HCT116 (cell line): ENCODE measurements at regions not wholly inside any gene's neighbourhood (a gene's known extent, or its start where the extent isn't known, plus 50 kb on each side); places are given as distances from the start of the nearest gene placed in this dataset.

Experiments
- ATAC-seq: fragments of 200-7000 bp; cut with Tn5 transposase; 2 replicates; pipeline ENCODE4 v1.9.1; 2020; ENCODE audit warnings: mild to moderate bottlenecking, moderate library complexity
- BruUV-seq: library from RNA; stranded (reverse); fragments of 400-500 nt; replicated peaks from 2 replicates; lab custom pipeline; 2021; lab: Mats Ljungman, UMichigan
- CTCF ChIA-PET: fragments of 300-600 bp; sonication (Branson Sonifier 250); formaldehyde crosslinking; loops from one replicate; lab custom pipeline; 2021; ENCODE audit warnings: antibody characterized with exemption; lab: Charles Lee
- POLR2A ChIA-PET: fragments of 300-600, 350-600 bp; sonication (Branson Sonifier 250); formaldehyde crosslinking; loops from one replicate; lab custom pipeline; 2021; ENCODE audit warnings: antibody characterized with exemption; lab: Charles Lee
- RAD21 ChIA-PET, 2 experiments: fragments of 300-600 bp; sonication (Branson Sonifier 250); formaldehyde crosslinking; loops; one replicate each; lab custom pipeline; 2023; ENCODE audit warnings: low total read pairs in 2 of 2; ENCODE audit not compliant: uncharacterized antibody in 2 of 2, unreplicated experiment in 2 of 2, low non-redundant PET in 1 of 2; lab: Charles Lee
- DNase-seq: peaks from one replicate; pipeline ENCODE4 v3.0.0-alpha.2; 2010; ENCODE audit warnings: low read depth, low spot score
- H2AFZ ChIP-seq: fragments of 200-600 bp; shearing (Covaris generic), sonication (generic); 2 replicates; pipeline ENCODE4 v1.6.1; 2017; ENCODE audit warnings: low read depth, mixed run types, mixed read lengths, antibody characterized with exemption, low read length; ENCODE audit not compliant: poor library complexity, severe bottlenecking
- H3K27ac ChIP-seq: 2 replicates; pipeline ENCODE4 v1.5.1; 2012; ENCODE audit warnings: low read depth, low read length
- H3K27me3 ChIP-seq: fragments of 200-600 bp; sonication (generic); 2 replicates; pipeline ENCODE4 v1.6.1; 2016; ENCODE audit warnings: mixed run types, low read length, mixed read lengths; ENCODE audit not compliant: insufficient read depth
- H3K36me3 ChIP-seq, 2 experiments: fragments of 200-500 bp in 1 of 2; fragments of 200-600 bp in 1 of 2; sonication (Bioruptor generic) in 1 of 2; sonication (generic) in 1 of 2; 2 replicates each; pipeline versions ENCODE4 v1.5.1 to v1.6.1; 2014 to 2016; ENCODE audit warnings: low read length in 2 of 2, inconsistent platforms in 1 of 2, mixed read lengths in 1 of 2, mixed run types in 1 of 2; ENCODE audit not compliant: insufficient read depth in 2 of 2, control insufficient read depth in 1 of 2
- H3K4me1 ChIP-seq, 2 experiments: fragments of 200-600 bp in 1 of 2; sonication (generic) in 1 of 2; 2 replicates each; pipeline versions ENCODE4 v1.5.1 to v1.6.1; 2012 to 2017; ENCODE audit warnings: low read length in 2 of 2, inconsistent platforms in 1 of 2, mild to moderate bottlenecking in 1 of 2, mixed read lengths in 1 of 2, mixed run types in 1 of 2, moderate library complexity in 1 of 2; ENCODE audit not compliant: insufficient read depth in 2 of 2, control insufficient read depth in 1 of 2
- H3K4me2 ChIP-seq: fragments of 200-600 bp; sonication (generic); 2 replicates; pipeline ENCODE4 v1.6.1; 2017; ENCODE audit warnings: mixed run types, low read length, mixed read lengths
- H3K4me3 ChIP-seq, 2 experiments: fragments of 200-600 bp in 1 of 2; sonication (generic) in 1 of 2; replicated peaks in 1 of 2; 2 replicates each; pipeline ENCODE4 v1.5.1; 2011 to 2016; ENCODE audit warnings: low read length in 2 of 2, control low read depth in 1 of 2, low read depth in 1 of 2, mild to moderate bottlenecking in 1 of 2, mixed read lengths in 1 of 2, mixed run types in 1 of 2
- H3K79me2 ChIP-seq: fragments of 200-600 bp; sonication (generic); 2 replicates; pipeline ENCODE4 v1.6.1; 2017; ENCODE audit warnings: mild to moderate bottlenecking, mixed run types, low read length, moderate library complexity, mixed read lengths; ENCODE audit not compliant: insufficient read depth
- H3K9ac ChIP-seq: fragments of 200-600 bp; sonication (generic); 2 replicates; pipeline ENCODE4 v1.6.1; 2016; ENCODE audit warnings: low read length, mixed read lengths
- H3K9me2 ChIP-seq: fragments of 200-600 bp; sonication (generic), shearing (Covaris generic); 2 replicates; pipeline ENCODE4 v1.6.1; 2017; ENCODE audit warnings: mixed run types, mild to moderate bottlenecking, moderate library complexity; ENCODE audit not compliant: insufficient read depth
- H3K9me3 ChIP-seq, 2 experiments: fragments of 200-500 bp in 1 of 2; fragments of 200-600 bp in 1 of 2; sonication (Bioruptor generic) in 1 of 2; sonication (generic) in 1 of 2; 2 replicates each; pipeline ENCODE4 v1.6.1; 2014 to 2017; ENCODE audit warnings: low read length in 2 of 2, mixed read lengths in 2 of 2, inconsistent platforms in 1 of 2, low read depth in 1 of 2, mild to moderate bottlenecking in 1 of 2, mixed run types in 1 of 2, moderate library complexity in 1 of 2; ENCODE audit not compliant: control insufficient read depth in 1 of 2, insufficient read depth in 1 of 2
- H4K20me1 ChIP-seq: fragments of 200-600 bp; sonication (generic), shearing (Covaris generic); 2 replicates; pipeline ENCODE4 v1.6.1; 2017; ENCODE audit warnings: mixed run types, mild to moderate bottlenecking, moderate library complexity; ENCODE audit not compliant: insufficient read depth
- CBX3 ChIP-seq: IDR thresholded peaks from 2 replicates; pipeline ENCODE4 v1.6.1; 2012; ENCODE audit warnings: low read depth
- CEBPB ChIP-seq: IDR thresholded peaks from 2 replicates; pipeline ENCODE4 v1.6.1; 2012; ENCODE audit warnings: low read depth
- CTCF ChIP-seq, 3 experiments: fragments of 200-600 bp in 1 of 3; sonication (generic) in 1 of 3; IDR thresholded peaks in 2 of 3; conservative IDR thresholded peaks in 1 of 3; 2 replicates each; pipeline ENCODE4 v1.5.1; 2012 to 2017; ENCODE audit warnings: low read depth in 2 of 3, low read length in 2 of 3, antibody characterized with exemption in 1 of 3, borderline replicate concordance in 1 of 3, control low read depth in 1 of 3, mild to moderate bottlenecking in 1 of 3, mixed read lengths in 1 of 3, mixed run types in 1 of 3, moderate library complexity in 1 of 3; ENCODE audit not compliant: insufficient read depth in 1 of 3
- EGR1 ChIP-seq: IDR thresholded peaks from 2 replicates; pipeline ENCODE4 v1.6.1; 2012; ENCODE audit warnings: low read depth
- ELF1 ChIP-seq: IDR thresholded peaks from 2 replicates; pipeline ENCODE4 v1.6.1; 2012; ENCODE audit warnings: low read depth, borderline replicate concordance
- EZH2 ChIP-seq: fragments of 200-600 bp; sonication (generic); IDR thresholded peaks from 2 replicates; pipeline ENCODE4 v1.6.1; 2017; ENCODE audit warnings: antibody characterized with exemption, mixed run types
- EZH2phosphoT487 ChIP-seq: fragments of 200-600 bp; IDR thresholded peaks from 2 replicates; pipeline ENCODE4 v1.6.1; 2018; ENCODE audit warnings: antibody characterized with exemption, borderline replicate concordance
- FOSL1 ChIP-seq: IDR thresholded peaks from 2 replicates; pipeline ENCODE4 v1.6.1; 2012; ENCODE audit warnings: low read depth
- JUND ChIP-seq: IDR thresholded peaks from 2 replicates; pipeline ENCODE4 v1.6.1; 2012
- POLR2A ChIP-seq: IDR thresholded peaks from 2 replicates; pipeline ENCODE4 v1.7.0; 2011; ENCODE audit warnings: borderline replicate concordance; ENCODE audit not compliant: insufficient read depth, insufficient read length; ENCODE audit errors: extremely low read depth
- POLR2AphosphoS5 ChIP-seq: IDR thresholded peaks from 2 replicates; pipeline ENCODE4 v1.6.1; 2011; ENCODE audit warnings: mild to moderate bottlenecking, low read depth, low read length, moderate library complexity
- RAD21 ChIP-seq: IDR thresholded peaks from 2 replicates; pipeline ENCODE4 v1.6.1; 2012; ENCODE audit warnings: low read depth, mild to moderate bottlenecking
- REST ChIP-seq: IDR thresholded peaks from 2 replicates; pipeline ENCODE4 v1.6.1; 2012; ENCODE audit warnings: low read depth
- SIN3A ChIP-seq: IDR thresholded peaks from 2 replicates; pipeline ENCODE4 v1.6.1; 2012; ENCODE audit warnings: low read depth
- SP1 ChIP-seq: IDR thresholded peaks from 2 replicates; pipeline ENCODE4 v1.6.1; 2012; ENCODE audit warnings: low read depth
- SRF ChIP-seq: IDR thresholded peaks from 2 replicates; pipeline ENCODE4 v1.6.1; 2012; ENCODE audit warnings: low read depth
- YY1 ChIP-seq: IDR thresholded peaks from 2 replicates; pipeline ENCODE4 v1.6.1; 2011; ENCODE audit warnings: low read length, low read depth, moderate library complexity, mild to moderate bottlenecking; ENCODE audit not compliant: insufficient replicate concordance; ENCODE audit errors: extremely low read depth
- ZBTB33 ChIP-seq: IDR thresholded peaks from 2 replicates; pipeline ENCODE4 v1.6.1; 2011; ENCODE audit warnings: mild to moderate bottlenecking, low read length, moderate library complexity; ENCODE audit not compliant: insufficient replicate concordance; ENCODE audit errors: extremely low read depth
- ZFX ChIP-seq: fragments of 450-650 bp; IDR thresholded peaks from 2 replicates; pipeline ENCODE4 v1.6.1; 2017
- ZNF274 ChIP-seq: fragments of 200-500 bp; sonication (Bioruptor generic); IDR thresholded peaks from 2 replicates; pipeline ENCODE4 v1.6.1; 2014; ENCODE audit warnings: mild to moderate bottlenecking, low read depth, low read length, inconsistent platforms
- intact Hi-C: fragments of 100-400 bp; cut with micrococcal nuclease; formaldehyde crosslinking; loops from 2 replicates; pipeline ENCODE4 v1.10.0; 2022

GRCh38 chr12:47319746-47320145 is 240.0 kb upstream of the AMIGO2 start:
- Histone ChIP-seq H4K20me1 (no peaks in the 10 kb centered on the region), H3K9me3 (no peaks in the 10 kb centered on the region), H3K9ac (no peak overlapping the region), H3K4me1 (no peaks in the 10 kb centered on the region), H2AFZ (no peak overlapping the region), H3K79me2 (no peaks in the 10 kb centered on the region), H3K27me3 (no peaks in the 10 kb centered on the region), H3K36me3 (no peaks in the 10 kb centered on the region), H3K9me2 (no peaks in the 10 kb centered on the region), H3K27ac (no peak overlapping the region), H3K4me2 (no peak overlapping the region), H3K4me3 (no peak overlapping the region)
- ATAC-seq (no peak), DNase-seq (no peak)
- ChIA-PET RAD21 (no interaction called here), POLR2A (no interaction called here), CTCF (no interaction called here)
- BruUV-seq, result no TSS peak
- no peak for TF ChIP-seq CBX3
- no peak for TF ChIP-seq POLR2AphosphoS5
- no peak for TF ChIP-seq SP1
- no peak for TF ChIP-seq EZH2
- TF ChIP-seq JUND, result no peak
- TF ChIP-seq SIN3A, result no peak
- no peak for TF ChIP-seq EZH2phosphoT487
- no peak for TF ChIP-seq FOSL1
- TF ChIP-seq SRF, result no peak
- no peak for TF ChIP-seq ELF1
- TF ChIP-seq RAD21, result no peak
- no peak for TF ChIP-seq ZFX
- TF ChIP-seq CEBPB, result no peak
- TF ChIP-seq CTCF (IDR thresholded peaks at IDR 0.05 in 2 of 3, conservative IDR thresholded peaks at IDR 0.05 in 1 of 3; ENCODE audit: borderline replicate concordance in 1 of 3, insufficient read depth in 1 of 3, low read depth in 2 of 3, low read length in 2 of 3), result no peak
- TF ChIP-seq REST, result no peak
- TF ChIP-seq ZNF274, result no peak
- no peak for TF ChIP-seq EGR1
- no peak for TF ChIP-seq POLR2A
- no peak for TF ChIP-seq ZBTB33
- TF ChIP-seq YY1, result no peak
- intact Hi-C loops, result no loop called here
